NCI-H2081 (cell line): ENCODE measurements at regions not wholly inside any gene's neighbourhood (a gene's known extent, or its start where the extent isn't known, plus 50 kb on each side); places are given as distances from the start of the nearest gene placed in this dataset.
A peak's percentile ranks its signal among the peaks of the same experiment; 100 is the strongest.
"Not testable (repeated sequence)": the region's sequence is repeated elsewhere in the genome, so short reads cannot be mapped to it uniquely, and the experiment has no call there.

Experiments
- DNase-seq, 2 experiments: peaks; one replicate each; lab custom pipeline; 2025; lab: John Stamatoyannopoulos, UW

- no peak for DNase-seq
Observed at GRCh38 chr10:36556468-36556867, 568.9 kb upstream of the ANKRD30A start.

- DNase-seq, result no peak
Observed at GRCh38 chr10:36555036-36555435, 570.4 kb upstream of the ANKRD30A start.

GRCh38 chr10:36547965-36548364 is 577.4 kb upstream of the ANKRD30A start:
- no peak for DNase-seq

GRCh38 chr10:36542493-36542892 is 582.9 kb upstream of the ANKRD30A start:
- no peak for DNase-seq

GRCh38 chr10:36540611-36541010 is 584.8 kb upstream of the ANKRD30A start:
- DNase-seq, result no peak

GRCh38 chr10:36538953-36539586 is 586.3 kb upstream of the ANKRD30A start:
- peak in 1 of 2 experiments; percentile 7 for DNase-seq

GRCh38 chr10:36534471-36535002 is 590.9 kb upstream of the ANKRD30A start:
- no peak for DNase-seq

GRCh38 chr10:36533861-36534260 is 591.5 kb upstream of the ANKRD30A start:
- DNase-seq, result no peak

- no peak for DNase-seq
Observed at GRCh38 chr10:36533316-36533715, 592.1 kb upstream of the ANKRD30A start.

- no peak for DNase-seq
Observed at GRCh38 chr10:36531621-36532020, 593.8 kb upstream of the ANKRD30A start.

GRCh38 chr10:36526033-36526432 is 599.4 kb upstream of the ANKRD30A start:
- no peak for DNase-seq

GRCh38 chr10:36524126-36524525 is 601.3 kb upstream of the ANKRD30A start:
- not testable (repeated sequence) for DNase-seq

- no peak for DNase-seq
Observed at GRCh38 chr10:36519909-36520308, 605.5 kb upstream of the ANKRD30A start.

- no peak for DNase-seq
Observed at GRCh38 chr10:36516281-36516680, 609.1 kb upstream of the ANKRD30A start.

- no peak for DNase-seq
Observed at GRCh38 chr10:36515319-36515718, 610.1 kb upstream of the ANKRD30A start.

GRCh38 chr10:36507715-36508114 is 617.7 kb upstream of the ANKRD30A start:
- no peak for DNase-seq

GRCh38 chr10:36506697-36507496 is 618.5 kb upstream of the ANKRD30A start:
- no peak for DNase-seq

- DNase-seq, result no peak
Observed at GRCh38 chr10:36506261-36506660, 619.1 kb upstream of the ANKRD30A start.

GRCh38 chr10:36504758-36505157 is 620.6 kb upstream of the ANKRD30A start:
- peak in 1 of 2 experiments; percentile 26 for DNase-seq

- DNase-seq, result no peak
Observed at GRCh38 chr10:36500266-36500665, 625.1 kb upstream of the ANKRD30A start.

GRCh38 chr10:36499693-36500092 is 625.7 kb upstream of the ANKRD30A start:
- DNase-seq, result no peak

- no peak for DNase-seq
Observed at GRCh38 chr10:36496758-36497157, 628.6 kb upstream of the ANKRD30A start.

- DNase-seq, result no peak
Observed at GRCh38 chr10:36494371-36494770, 631.0 kb upstream of the ANKRD30A start.
